Esophagus muscularis mucosa (tissue), 3 donors: ENCODE measurements at regions not wholly inside any gene's neighbourhood (a gene's known extent, or its start where the extent isn't known, plus 50 kb on each side); places are given as distances from the start of the nearest gene placed in this dataset.

ENCODE experiments used
- CTCF ChIP-seq, 3 experiments: fragments of 200-600 bp in 2 of 3; fragments of 450-650 bp in 1 of 3; sonication (generic) in 2 of 3; IDR thresholded peaks; one replicate each; pipeline ENCODE4 v1.5.1; 2017 to 2019; ENCODE audit warnings: antibody characterized with exemption in 3 of 3, mild to moderate bottlenecking in 2 of 3, moderate library complexity in 1 of 3
- POLR2A ChIP-seq: fragments of 450-650 bp; IDR thresholded peaks from one replicate; pipeline ENCODE4 v1.6.1; 2017; ENCODE audit warnings: antibody characterized with exemption, moderate library complexity, mild to moderate bottlenecking, low read depth

GRCh38 chr10:21125471-21126228 lies 228.5 kb upstream of the NEBL start:
- TF ChIP-seq CTCF (IDR thresholded peaks at IDR 0.05): no peak
- TF ChIP-seq POLR2A: no peak
